ENCODE measurements at regions not wholly inside any gene's neighbourhood (a gene's known extent, or its start where the extent isn't known, plus 50 kb on each side); places are given as distances from the start of the nearest gene placed in this dataset.

- TF ChIP-seq CTCF (conservative IDR thresholded peaks at IDR 0.05; ENCODE audit: low read length) (peak; percentile 43; the same call in 1 of the 2 replicates), EZH2phosphoT487 (IDR thresholded peaks at IDR 0.05; ENCODE audit: borderline replicate concordance, low read depth, low read length) (no peak)
Observed at GRCh38 chrX:55919367-55920221, 202.0 kb downstream of the RRAGB start.

All from OCI-LY7 (cell line).